ENCODE measurements at regions not wholly inside any gene's neighbourhood (a gene's known extent, or its start where the extent isn't known, plus 50 kb on each side); places are given as distances from the start of the nearest gene placed in this dataset.

- TF ChIP-seq ATF3 (CRISPR knock-in tag; conservative IDR thresholded peaks at IDR 0.05), result no peak
- no peak for TF ChIP-seq CBFB (CRISPR knock-in tag; IDR thresholded peaks at IDR 0.05; ENCODE audit: low read depth)
- no peak for TF ChIP-seq CTCF (IDR thresholded peaks at IDR 0.05)
- no peak for TF ChIP-seq MAX (CRISPR knock-in tag; IDR thresholded peaks at IDR 0.05)
- no peak for TF ChIP-seq OVOL2 (CRISPR knock-in tag; IDR thresholded peaks at IDR 0.05; ENCODE audit: borderline replicate concordance)
Measured at GRCh38 chr2:125584732-125585131, 1071.2 kb upstream of the GYPC start.

Data from WTC11 (cell line).